ENCODE measurements at regions not wholly inside any gene's neighbourhood (a gene's known extent, or its start where the extent isn't known, plus 50 kb on each side); places are given as distances from the start of the nearest gene placed in this dataset.
A peak's percentile ranks its signal among the peaks of the same experiment; 100 is the strongest.

DNA sequence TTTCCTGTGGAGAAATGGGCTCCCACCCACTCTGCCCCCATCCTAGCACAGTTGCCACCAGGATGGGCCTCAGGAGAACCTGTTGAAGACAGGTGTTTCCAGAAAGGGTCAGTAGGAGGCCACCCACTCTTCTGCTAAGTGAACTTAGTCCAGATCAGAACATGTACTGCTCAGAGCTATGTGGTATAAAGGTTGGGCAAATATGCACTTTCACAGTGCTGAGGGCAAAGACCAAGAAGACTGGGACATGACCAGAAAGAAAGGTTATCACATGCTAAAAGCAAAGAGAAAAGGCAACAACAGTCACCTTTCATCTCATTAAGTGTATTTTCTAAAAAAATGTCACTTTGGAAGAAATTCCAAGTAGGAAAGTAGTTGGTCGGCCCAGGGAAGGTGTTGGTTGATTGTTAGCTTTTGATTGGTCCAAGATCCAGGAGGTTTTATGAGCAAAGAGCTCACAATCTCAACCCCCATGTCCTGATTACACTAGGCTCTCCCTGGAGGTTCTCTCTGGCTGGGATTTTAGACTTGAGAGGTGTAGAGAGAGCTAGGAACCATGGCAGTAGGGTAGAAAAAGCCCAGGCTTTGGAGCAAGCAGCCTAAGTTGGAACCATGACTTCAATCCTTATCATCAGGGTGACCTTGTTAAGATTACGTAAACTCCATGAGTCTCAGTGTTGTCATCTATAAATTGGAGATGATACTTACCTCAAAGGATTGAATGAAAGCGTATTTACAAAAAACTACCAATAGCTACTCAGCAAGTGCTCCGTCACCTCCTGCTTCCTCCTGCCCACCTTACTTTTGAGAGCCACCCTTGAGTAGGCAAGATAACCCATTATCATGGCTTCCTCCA is 102.6 kb downstream of the GLUL start (continued):
- TF ChIP-seq, protein P1, sequence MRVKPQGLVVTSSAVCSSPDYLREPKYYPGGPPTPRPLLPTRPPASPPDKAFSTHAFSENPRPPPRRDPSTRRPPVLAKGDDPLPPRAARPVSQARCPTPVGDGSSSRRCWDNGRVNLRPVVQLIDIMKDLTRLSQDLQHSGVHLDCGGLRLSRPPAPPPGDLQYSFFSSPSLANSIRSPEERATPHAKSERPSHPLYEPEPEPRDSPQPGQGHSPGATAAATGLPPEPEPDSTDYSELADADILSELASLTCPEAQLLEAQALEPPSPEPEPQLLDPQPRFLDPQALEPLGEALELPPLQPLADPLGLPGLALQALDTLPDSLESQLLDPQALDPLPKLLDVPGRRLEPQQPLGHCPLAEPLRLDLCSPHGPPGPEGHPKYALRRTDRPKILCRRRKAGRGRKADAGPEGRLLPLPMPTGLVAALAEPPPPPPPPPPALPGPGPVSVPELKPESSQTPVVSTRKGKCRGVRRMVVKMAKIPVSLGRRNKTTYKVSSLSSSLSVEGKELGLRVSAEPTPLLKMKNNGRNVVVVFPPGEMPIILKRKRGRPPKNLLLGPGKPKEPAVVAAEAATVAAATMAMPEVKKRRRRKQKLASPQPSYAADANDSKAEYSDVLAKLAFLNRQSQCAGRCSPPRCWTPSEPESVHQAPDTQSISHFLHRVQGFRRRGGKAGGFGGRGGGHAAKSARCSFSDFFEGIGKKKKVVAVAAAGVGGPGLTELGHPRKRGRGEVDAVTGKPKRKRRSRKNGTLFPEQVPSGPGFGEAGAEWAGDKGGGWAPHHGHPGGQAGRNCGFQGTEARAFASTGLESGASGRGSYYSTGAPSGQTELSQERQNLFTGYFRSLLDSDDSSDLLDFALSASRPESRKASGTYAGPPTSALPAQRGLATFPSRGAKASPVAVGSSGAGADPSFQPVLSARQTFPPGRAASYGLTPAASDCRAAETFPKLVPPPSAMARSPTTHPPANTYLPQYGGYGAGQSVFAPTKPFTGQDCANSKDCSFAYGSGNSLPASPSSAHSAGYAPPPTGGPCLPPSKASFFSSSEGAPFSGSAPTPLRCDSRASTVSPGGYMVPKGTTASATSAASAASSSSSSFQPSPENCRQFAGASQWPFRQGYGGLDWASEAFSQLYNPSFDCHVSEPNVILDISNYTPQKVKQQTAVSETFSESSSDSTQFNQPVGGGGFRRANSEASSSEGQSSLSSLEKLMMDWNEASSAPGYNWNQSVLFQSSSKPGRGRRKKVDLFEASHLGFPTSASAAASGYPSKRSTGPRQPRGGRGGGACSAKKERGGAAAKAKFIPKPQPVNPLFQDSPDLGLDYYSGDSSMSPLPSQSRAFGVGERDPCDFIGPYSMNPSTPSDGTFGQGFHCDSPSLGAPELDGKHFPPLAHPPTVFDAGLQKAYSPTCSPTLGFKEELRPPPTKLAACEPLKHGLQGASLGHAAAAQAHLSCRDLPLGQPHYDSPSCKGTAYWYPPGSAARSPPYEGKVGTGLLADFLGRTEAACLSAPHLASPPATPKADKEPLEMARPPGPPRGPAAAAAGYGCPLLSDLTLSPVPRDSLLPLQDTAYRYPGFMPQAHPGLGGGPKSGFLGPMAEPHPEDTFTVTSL (CRISPR knock-in tag; IDR thresholded peaks at IDR 0.05; ENCODE audit: borderline replicate concordance), result peak; percentile 88
- TF ChIP-seq, protein P2, sequence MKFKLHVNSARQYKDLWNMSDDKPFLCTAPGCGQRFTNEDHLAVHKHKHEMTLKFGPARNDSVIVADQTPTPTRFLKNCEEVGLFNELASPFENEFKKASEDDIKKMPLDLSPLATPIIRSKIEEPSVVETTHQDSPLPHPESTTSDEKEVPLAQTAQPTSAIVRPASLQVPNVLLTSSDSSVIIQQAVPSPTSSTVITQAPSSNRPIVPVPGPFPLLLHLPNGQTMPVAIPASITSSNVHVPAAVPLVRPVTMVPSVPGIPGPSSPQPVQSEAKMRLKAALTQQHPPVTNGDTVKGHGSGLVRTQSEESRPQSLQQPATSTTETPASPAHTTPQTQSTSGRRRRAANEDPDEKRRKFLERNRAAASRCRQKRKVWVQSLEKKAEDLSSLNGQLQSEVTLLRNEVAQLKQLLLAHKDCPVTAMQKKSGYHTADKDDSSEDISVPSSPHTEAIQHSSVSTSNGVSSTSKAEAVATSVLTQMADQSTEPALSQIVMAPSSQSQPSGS (CRISPR knock-in tag; IDR thresholded peaks at IDR 0.05), result peak; percentile 38; the same call in 1 of the 2 replicates
- TF ChIP-seq FOXA3 (CRISPR knock-in tag; IDR thresholded peaks at IDR 0.05) (peak; percentile 94), SNRNP70 (IDR thresholded peaks at IDR 0.05; ENCODE audit: low read depth, low read length) (no peak), DR1 (CRISPR knock-in tag; IDR thresholded peaks at IDR 0.05) (no peak), MAFG (CRISPR knock-in tag; IDR thresholded peaks at IDR 0.05) (no peak), GABPA (IDR thresholded peaks at IDR 0.05; ENCODE audit: low read depth, low read length) (no peak), GABPA (CRISPR knock-in tag; IDR thresholded peaks at IDR 0.05; ENCODE audit: low read depth) (no peak; the same call in 1 of the 2 replicates), ZNF510 (CRISPR knock-in tag; IDR thresholded peaks at IDR 0.05; ENCODE audit: low read depth) (no peak), ZNF7 (CRISPR knock-in tag; IDR thresholded peaks at IDR 0.05) (no peak), PCBP2 (optimal IDR thresholded peaks at IDR 0.05; ENCODE audit: low read depth, low read length, poor library complexity, severe bottlenecking) (no peak), ZNF225 (CRISPR knock-in tag; IDR thresholded peaks at IDR 0.05) (no peak), POLR2AphosphoS2 (IDR thresholded peaks at IDR 0.05; ENCODE audit: low read depth, low read length) (no peak), GPN1 (CRISPR knock-in tag; IDR thresholded peaks at IDR 0.05; ENCODE audit: borderline replicate concordance) (no peak)
- TF ChIP-seq, protein P3, sequence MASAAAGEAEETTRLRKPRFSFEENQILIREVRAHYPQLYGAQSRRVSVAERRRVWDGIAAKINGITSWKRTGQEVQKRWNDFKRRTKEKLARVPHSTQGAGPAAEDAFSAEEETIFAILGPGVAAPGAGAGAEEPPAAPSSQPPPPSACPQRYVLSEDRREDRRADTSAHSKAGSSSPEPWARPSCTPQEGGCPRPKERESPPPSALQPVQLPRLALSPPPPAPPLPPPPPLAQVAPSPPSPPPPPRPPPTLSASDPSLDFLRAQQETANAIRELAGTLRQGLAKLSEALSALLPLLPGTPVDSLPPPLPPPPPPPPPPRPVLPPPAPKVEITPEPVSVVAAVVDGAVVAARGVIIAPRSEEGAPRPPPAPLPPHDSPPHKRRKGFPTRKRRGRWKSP (CRISPR knock-in tag; IDR thresholded peaks at IDR 0.05), result no peak
- TF ChIP-seq, protein P4, sequence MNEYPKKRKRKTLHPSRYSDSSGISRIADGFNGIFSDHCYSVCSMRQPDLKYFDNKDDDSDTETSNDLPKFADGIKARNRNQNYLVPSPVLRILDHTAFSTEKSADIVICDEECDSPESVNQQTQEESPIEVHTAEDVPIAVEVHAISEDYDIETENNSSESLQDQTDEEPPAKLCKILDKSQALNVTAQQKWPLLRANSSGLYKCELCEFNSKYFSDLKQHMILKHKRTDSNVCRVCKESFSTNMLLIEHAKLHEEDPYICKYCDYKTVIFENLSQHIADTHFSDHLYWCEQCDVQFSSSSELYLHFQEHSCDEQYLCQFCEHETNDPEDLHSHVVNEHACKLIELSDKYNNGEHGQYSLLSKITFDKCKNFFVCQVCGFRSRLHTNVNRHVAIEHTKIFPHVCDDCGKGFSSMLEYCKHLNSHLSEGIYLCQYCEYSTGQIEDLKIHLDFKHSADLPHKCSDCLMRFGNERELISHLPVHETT (CRISPR knock-in tag; conservative IDR thresholded peaks at IDR 0.05), result no peak; the same call in 1 of the 2 replicates
- TF ChIP-seq, protein P5, sequence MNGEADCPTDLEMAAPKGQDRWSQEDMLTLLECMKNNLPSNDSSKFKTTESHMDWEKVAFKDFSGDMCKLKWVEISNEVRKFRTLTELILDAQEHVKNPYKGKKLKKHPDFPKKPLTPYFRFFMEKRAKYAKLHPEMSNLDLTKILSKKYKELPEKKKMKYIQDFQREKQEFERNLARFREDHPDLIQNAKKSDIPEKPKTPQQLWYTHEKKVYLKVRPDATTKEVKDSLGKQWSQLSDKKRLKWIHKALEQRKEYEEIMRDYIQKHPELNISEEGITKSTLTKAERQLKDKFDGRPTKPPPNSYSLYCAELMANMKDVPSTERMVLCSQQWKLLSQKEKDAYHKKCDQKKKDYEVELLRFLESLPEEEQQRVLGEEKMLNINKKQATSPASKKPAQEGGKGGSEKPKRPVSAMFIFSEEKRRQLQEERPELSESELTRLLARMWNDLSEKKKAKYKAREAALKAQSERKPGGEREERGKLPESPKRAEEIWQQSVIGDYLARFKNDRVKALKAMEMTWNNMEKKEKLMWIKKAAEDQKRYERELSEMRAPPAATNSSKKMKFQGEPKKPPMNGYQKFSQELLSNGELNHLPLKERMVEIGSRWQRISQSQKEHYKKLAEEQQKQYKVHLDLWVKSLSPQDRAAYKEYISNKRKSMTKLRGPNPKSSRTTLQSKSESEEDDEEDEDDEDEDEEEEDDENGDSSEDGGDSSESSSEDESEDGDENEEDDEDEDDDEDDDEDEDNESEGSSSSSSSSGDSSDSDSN (CRISPR knock-in tag; IDR thresholded peaks at IDR 0.05), result peak; percentile 40; the same call in 1 of the 2 replicates
